IPS-15b (cell line): ENCODE measurements at regions not wholly inside any gene's neighbourhood (a gene's known extent, or its start where the extent isn't known, plus 50 kb on each side); places are given as distances from the start of the nearest gene placed in this dataset.
"Not testable (repeated sequence)": the region's sequence is repeated elsewhere in the genome, so short reads cannot be mapped to it uniquely, and the experiment has no call there.

ENCODE experiments used
- H3K27me3 ChIP-seq: one replicate; pipeline ENCODE4 v1.6.1; 2013; ENCODE audit warnings: low read length; ENCODE audit not compliant: control insufficient read depth, insufficient read depth
- H3K36me3 ChIP-seq: one replicate; pipeline ENCODE4 v1.6.1; 2013; ENCODE audit warnings: low read length; ENCODE audit not compliant: control insufficient read depth, insufficient read depth
- H3K4me1 ChIP-seq: one replicate; pipeline ENCODE4 v1.6.1; 2013; ENCODE audit warnings: mild to moderate bottlenecking, low read length; ENCODE audit not compliant: control insufficient read depth, insufficient read depth
- H3K4me3 ChIP-seq: one replicate; pipeline ENCODE4 v1.5.1; 2013; ENCODE audit warnings: low read depth, low read length
- H3K9ac ChIP-seq: one replicate; pipeline ENCODE4 v1.6.1; 2013; ENCODE audit warnings: low read depth, mild to moderate bottlenecking, low read length
- H3K9me3 ChIP-seq: one replicate; pipeline ENCODE4 v1.6.1; 2013; ENCODE audit warnings: mild to moderate bottlenecking, low read length; ENCODE audit not compliant: control insufficient read depth, insufficient read depth

DNA sequence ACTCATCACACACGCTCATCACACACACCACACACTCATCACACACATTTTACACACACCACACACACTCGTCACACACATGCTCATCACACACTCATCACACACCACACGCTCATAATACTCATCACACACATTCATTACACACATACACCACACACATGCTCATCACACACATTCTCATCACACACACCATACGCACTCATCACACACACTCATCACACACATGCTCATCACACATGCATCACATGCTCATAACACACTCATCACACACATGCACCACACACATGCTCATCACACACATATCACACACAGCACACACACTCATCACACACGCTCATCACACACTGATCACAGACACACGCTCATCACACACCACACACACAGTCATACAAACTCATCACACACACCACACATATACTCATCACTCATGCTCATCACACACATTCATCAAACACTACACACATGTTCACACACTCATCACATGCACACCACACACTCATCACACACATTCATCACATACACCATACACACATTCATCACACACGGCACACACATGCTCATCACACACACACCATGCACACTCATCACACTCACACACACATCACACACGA lies 247.1 kb upstream of the SGCG start:
- Histone ChIP-seq H3K9ac (no peak overlapping the region), H3K27me3 (no peaks in the 10 kb centered on the region), H3K4me1 (no peaks in the 10 kb centered on the region), H3K9me3 (no peaks in the 10 kb centered on the region), H3K4me3 (no peak overlapping the region), H3K36me3 (no peaks in the 10 kb centered on the region)

DNA sequence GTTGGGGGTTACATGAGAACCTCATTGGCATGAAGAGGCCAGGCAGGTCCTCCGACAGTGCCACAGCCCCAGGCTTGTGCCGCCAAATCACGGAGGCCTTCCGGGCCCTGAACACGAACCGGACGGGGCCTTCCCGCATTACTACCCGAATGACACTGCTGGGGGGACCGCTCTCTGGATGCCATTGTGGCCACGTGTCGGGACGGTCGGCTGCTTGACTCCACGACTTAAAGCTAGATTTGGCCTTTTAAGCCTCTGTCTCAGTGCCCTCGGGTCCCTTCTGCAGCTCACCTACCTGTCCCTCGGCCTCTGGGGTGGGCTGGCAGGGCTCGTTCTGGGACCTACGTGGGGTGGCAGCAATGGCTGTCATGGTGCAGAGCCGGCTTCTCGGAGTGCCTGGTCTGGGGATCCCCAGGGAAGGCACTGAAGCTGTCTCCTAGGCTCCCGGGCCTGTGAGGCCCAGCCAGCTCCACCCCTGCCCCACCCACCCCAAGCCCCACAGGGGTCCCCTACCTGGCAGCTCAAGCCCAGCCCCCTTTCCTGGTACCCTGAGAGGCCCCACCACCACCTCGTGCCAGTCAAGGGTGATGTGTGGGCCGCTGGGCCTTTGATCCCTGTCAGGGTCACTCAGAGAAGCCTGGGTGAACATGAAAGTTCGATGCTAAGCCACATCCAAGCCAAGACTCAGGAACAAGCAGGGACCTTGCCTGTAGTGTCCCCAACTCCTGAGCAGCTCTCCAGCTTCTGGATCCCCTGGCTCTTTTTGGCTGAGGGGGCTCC lies 245.8 kb upstream of the SGCG start:
- Histone ChIP-seq H3K9me3 (peaks cover 4% of the 10 kb centered on the region), H3K4me3 (no peak overlapping the region)

DNA sequence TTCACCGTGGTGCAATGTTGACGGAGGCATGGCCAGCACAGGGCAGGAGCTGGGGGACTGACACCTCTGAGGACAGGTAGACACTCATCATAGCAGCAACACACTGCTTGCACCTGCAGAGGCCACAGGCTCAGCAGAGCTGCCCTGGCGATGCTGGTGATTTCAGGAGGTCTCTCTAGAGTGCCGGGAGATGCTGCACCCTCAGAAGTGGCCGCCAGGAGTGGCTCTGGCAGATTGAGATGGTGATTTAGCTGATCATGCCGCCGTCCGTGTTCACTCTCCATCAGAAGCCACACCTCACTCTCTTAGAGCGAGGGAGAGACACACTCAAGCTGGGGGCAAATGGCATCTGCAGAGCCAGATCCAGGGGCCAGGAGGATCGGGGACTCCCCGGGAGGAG lies 244.6 kb upstream of the SGCG start:
- H3K36me3 ChIP-seq = no peaks in the 10 kb centered on the region
- no peak overlapping the region for H3K9ac ChIP-seq
- no peaks in the 10 kb centered on the region for H3K4me1 ChIP-seq
- H3K9me3 ChIP-seq = peaks cover 4% of the 10 kb centered on the region
- no peak overlapping the region for H3K4me3 ChIP-seq
- no peaks in the 10 kb centered on the region for H3K27me3 ChIP-seq

More for the DNA sequence above, 245.8 kb upstream of the SGCG start:
- Histone ChIP-seq H3K4me1 (no peaks in the 10 kb centered on the region), H3K27me3 (no peaks in the 10 kb centered on the region), H3K9ac (no peak overlapping the region), H3K36me3 (no peaks in the 10 kb centered on the region)

DNA sequence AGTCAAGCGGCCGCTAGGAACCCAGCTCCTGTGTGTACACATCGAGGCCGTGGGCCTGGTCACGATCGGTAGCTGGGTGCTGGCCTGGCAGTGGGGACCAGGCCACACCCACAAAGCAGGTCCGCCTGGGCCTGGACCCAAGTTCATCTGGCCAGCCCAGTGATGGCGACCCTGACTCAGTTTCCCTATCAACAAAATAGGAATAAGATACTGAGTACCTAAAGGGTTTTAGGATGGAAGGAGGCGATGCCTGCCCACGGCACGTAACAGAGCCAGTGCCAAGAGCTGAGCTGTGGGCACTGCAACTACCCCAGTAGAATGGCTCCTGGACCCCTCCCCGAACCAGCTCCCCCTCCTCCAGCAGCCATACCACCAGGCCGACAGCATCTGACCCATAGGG lies 243.5 kb upstream of the SGCG start:
- Histone ChIP-seq H3K9ac (no peak overlapping the region), H3K27me3 (no peaks in the 10 kb centered on the region), H3K9me3 (peaks cover 4% of the 10 kb centered on the region), H3K36me3 (no peaks in the 10 kb centered on the region), H3K4me3 (no peak overlapping the region), H3K4me1 (no peaks in the 10 kb centered on the region)

DNA sequence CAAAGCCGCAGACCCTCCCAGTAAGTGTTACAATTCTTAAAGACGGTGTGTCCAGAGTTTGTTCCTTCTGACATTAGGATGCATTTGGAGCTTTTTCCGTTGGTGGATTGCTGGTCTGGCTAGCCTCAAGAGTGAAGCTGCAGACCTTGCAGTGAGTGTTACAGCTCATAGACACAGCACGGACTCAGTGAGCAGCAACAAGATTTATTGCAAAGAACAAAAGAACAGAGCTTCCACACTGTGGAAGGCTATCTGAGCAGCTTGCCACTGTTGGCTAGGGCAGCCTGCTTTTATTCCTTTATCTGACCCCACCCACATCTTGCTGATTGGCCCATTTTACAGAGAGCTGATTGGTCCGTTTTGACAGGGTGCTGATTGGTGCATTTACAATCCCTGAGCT lies 242.8 kb upstream of the SGCG start:
- no peaks in the 10 kb centered on the region for H3K4me1 ChIP-seq
- no peak overlapping the region for H3K9ac ChIP-seq
- H3K27me3 ChIP-seq = no peaks in the 10 kb centered on the region
- H3K9me3 ChIP-seq = peaks cover 4% of the 10 kb centered on the region
- H3K36me3 ChIP-seq = no peaks in the 10 kb centered on the region
- H3K4me3 ChIP-seq = no peak overlapping the region

DNA sequence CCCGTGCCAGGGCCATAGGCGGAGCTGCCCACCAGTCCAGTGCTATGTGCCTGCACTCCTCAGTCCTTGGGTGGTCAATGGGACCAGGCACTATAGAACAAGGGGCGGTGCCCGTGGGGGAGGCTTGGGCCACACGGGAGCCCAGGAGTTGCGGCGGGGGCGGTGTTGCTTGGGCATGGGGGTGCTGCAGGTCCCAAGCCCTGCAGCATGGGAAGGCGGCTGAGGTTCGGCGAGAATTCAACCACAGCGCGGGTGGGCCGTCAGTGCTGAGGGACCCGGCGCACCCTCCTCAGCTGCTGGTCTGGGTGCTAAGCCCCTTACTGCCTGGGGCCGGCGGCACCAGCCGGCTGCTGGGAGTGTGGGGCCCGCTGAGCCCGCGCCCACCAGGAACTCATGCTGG lies 242.2 kb upstream of the SGCG start:
- Histone ChIP-seq H3K4me1 (no peaks in the 10 kb centered on the region), H3K27me3 (no peaks in the 10 kb centered on the region), H3K9ac (no peak overlapping the region), H3K4me3 (no peak overlapping the region), H3K9me3 (peaks cover 4% of the 10 kb centered on the region), H3K36me3 (no peaks in the 10 kb centered on the region)

DNA sequence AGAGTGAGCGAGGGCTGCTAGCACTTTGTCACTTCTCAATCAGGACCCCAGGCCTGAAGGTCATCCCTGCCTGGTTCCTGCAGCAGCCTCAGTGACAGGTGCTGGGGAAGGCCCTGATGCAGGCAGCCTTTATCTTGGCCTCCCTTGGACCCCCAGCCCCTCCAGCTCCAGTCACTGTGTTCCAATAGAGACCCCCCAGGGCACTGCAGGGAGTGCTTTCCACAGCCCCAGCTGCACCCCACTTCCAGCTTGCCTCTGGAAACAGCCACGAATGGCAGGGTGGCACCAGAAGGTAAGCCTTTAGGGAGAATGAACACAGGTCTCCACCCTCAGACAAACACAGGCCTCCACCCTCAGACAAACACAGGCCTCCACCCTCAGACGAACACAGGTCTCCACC lies 241.6 kb upstream of the SGCG start:
- H3K9ac ChIP-seq = no peak overlapping the region
- no peaks in the 10 kb centered on the region for H3K4me1 ChIP-seq
- H3K27me3 ChIP-seq = no peaks in the 10 kb centered on the region
- H3K9me3 ChIP-seq = peaks cover 4% of the 10 kb centered on the region
- no peak overlapping the region for H3K4me3 ChIP-seq
- H3K36me3 ChIP-seq = no peaks in the 10 kb centered on the region

DNA sequence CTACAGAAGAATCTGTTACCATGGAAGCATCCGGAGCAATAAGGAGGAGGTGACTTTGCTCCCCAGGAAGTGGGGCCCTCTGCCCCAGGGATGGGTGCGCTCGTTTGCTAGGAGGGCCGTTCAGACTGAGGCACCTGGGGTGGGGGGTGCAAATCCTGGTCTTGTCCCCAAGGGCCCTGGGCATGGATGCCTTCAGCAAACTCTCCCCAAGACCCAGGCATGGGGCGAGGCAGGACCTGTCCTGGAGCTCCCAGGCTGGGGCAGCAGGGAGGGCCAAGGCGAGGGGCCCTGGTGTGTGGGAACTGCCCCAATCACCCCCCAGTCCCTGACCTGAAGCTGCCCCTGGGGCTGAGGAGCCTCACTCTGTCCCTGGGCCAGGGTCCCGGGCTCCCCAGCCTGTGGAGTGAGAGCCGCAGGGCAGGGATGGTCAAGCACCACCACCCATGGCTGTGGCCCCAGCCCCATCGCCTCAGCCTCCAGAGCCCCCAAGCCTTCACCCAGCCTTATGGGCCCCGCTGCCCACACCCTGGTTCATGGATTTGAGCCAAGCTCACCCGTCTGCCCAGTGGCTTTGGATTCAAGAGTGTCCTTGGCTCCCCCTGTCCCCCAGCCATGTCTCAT lies 240.6 kb upstream of the SGCG start:
- no peaks in the 10 kb centered on the region for H3K36me3 ChIP-seq
- no peak overlapping the region for H3K9ac ChIP-seq
- no peak overlapping the region for H3K4me3 ChIP-seq

DNA sequence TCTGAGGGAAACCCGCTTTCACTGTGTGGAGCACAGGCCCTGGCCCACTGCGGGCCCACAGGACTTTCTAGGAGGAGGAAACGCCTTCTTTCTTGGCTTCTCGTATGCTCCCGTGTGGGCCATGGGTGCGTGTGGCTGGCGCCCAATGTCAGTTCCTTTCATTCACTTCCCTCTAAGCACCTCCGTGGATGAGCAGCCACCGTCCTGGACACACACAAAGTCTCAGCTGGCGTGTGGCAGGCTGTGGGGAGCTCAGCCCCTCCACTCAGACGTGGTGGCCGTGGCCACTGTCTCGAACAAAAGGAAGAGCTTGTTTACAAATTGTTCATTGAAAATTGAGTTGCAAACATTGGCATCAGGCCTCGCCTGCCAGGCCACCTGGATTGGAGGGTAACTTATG lies 240.0 kb upstream of the SGCG start:
- H3K9ac ChIP-seq = no peak overlapping the region
- H3K27me3 ChIP-seq = no peaks in the 10 kb centered on the region
- H3K36me3 ChIP-seq = no peaks in the 10 kb centered on the region

More for the DNA sequence above, 240.6 kb upstream of the SGCG start:
- peaks cover 4% of the 10 kb centered on the region for H3K9me3 ChIP-seq
- H3K4me1 ChIP-seq = no peaks in the 10 kb centered on the region
- H3K27me3 ChIP-seq = no peaks in the 10 kb centered on the region

DNA sequence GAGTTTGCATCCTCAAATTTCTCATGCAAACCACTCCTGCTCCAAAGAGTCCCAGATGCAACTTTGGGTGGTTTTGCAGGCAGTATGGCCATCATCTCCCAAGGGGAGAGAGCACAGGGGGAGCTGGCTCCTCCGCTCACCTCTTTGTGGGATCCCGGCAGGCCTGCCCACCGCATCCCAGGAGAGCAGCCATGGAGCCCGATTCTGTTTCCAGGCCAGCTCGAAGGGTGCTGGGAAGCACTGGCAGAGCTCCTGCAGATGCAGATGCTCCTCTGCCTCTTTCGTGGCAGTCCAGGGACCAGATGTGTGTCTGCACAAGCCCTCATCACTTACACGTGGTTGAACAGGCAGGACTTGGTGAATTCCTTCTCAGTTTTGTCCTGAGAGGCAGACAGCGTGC lies 239.3 kb upstream of the SGCG start:
- not testable (repeated sequence) for H3K27me3 ChIP-seq, H3K4me1 ChIP-seq, H3K9ac ChIP-seq, H3K9me3 ChIP-seq, H3K4me3 ChIP-seq, H3K36me3 ChIP-seq

More for the DNA sequence above, 240.0 kb upstream of the SGCG start:
- Histone ChIP-seq H3K4me1 (no peaks in the 10 kb centered on the region), H3K9me3 (peaks cover 4% of the 10 kb centered on the region), H3K4me3 (no peak overlapping the region)

DNA sequence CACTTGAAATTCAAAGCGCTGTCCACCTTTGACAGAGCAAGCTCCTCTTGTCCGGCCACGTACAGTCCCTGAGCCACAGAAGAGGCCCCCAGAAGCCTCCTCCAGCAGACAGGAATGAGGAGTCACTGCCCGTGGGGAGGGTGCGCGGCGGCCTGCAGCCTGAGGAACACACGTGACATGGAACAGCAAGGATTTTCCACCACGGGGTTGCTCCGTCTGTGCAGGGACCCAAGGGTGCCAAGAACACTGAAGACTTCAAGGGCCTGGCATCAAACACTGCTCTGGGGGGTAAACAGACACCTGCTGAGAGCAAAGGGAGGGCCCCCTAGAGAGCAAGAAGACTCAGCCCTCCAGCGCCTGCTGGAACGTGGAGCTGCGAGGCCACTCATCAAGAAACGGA lies 237.9 kb upstream of the SGCG start:
- H3K9me3 ChIP-seq, H3K9ac ChIP-seq, H3K36me3 ChIP-seq: not testable (repeated sequence)

DNA sequence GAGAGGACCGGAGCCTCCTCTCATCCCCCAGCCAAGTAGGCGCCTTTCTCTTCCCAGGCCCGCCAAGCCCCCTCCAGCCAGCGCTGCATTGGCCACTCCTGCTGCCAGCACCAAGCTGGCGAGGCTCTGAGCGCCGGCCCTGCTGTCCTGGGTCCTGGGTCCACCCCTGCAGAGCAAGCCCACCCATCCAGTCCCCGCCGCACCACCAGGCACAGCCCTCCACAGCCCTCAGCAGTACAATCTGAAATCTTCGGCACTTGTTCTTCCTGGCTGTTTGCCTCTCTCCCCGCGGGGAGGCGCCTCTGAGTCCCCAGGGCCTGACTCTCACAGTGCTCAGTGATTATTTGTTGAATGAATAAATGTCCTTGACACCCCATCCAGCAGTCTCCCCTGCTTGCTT lies 236.4 kb upstream of the SGCG start:
- Histone ChIP-seq H3K9ac (no peak overlapping the region), H3K9me3 (no peaks in the 10 kb centered on the region), H3K4me1 (no peaks in the 10 kb centered on the region), H3K27me3 (no peaks in the 10 kb centered on the region), H3K4me3 (no peak overlapping the region), H3K36me3 (no peaks in the 10 kb centered on the region)

More for the DNA sequence above, 237.9 kb upstream of the SGCG start:
- not testable (repeated sequence) for H3K27me3 ChIP-seq, H3K4me1 ChIP-seq, H3K4me3 ChIP-seq
